ENCODE measurements at regions not wholly inside any gene's neighbourhood (a gene's known extent, or its start where the extent isn't known, plus 50 kb on each side); places are given as distances from the start of the nearest gene placed in this dataset.

- TF ChIP-seq CTCF (IDR thresholded peaks at IDR 0.05; ENCODE audit: low read depth, low read length, poor library complexity, severe bottlenecking) (no peak), EZH2phosphoT487 (IDR thresholded peaks at IDR 0.05; ENCODE audit: borderline replicate concordance, low read length) (no peak)
Observed at GRCh38 chr9:102892025-102892424, 103.1 kb upstream of the CYLC2 start.

Data from DOHH2 (cell line).